MM.1S (cell line): ENCODE measurements at regions not wholly inside any gene's neighbourhood (a gene's known extent, or its start where the extent isn't known, plus 50 kb on each side); places are given as distances from the start of the nearest gene placed in this dataset.

Experiments used
- EZH2phosphoT487 ChIP-seq: fragments of 300-600 bp; sonication (generic); IDR thresholded peaks from 2 replicates; pipeline ENCODE4 v1.6.1; 2018; ENCODE audit warnings: antibody characterized with exemption, low read length
- TF ChIP-seq, protein P1 (sequence below): fragments of 300-600 bp; sonication (generic); IDR thresholded peaks from 2 replicates; pipeline ENCODE4 v1.5.1; 2016; ENCODE audit warnings: antibody characterized with exemption, low read length, mixed read lengths

DNA sequence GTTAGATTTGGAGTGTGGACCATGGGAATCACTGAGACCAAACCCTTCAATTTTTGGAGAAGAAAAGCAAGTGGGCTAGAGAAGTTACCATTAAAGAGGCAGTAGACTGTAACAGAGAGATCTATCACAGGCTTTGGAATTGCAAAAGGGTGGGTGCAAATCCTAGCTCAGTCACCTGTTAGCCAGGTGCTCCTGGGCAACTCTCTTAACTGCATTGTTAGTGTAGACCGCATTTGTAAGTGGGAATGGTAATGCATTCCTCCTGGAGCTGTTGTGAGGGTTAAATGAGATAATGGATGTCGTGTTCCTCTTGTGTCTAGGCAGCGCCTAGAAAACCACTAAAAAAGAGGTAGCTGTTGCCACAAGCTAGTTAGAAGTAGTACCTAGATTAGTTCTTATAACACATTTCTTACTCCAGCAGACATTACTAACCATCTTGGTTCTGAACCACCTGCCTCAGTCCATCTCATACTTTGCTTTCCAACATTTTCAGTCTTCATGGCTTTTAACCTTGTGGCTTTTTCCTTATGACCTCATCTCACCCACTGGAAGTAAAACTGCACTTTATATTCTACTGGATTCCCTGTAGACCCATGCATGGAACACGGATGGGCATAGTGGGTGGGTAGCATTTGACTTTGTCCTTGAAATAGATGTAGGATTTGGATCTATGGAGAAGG is 153.0 kb downstream of the HIPK3 start:
- TF ChIP-seq, protein P1, sequence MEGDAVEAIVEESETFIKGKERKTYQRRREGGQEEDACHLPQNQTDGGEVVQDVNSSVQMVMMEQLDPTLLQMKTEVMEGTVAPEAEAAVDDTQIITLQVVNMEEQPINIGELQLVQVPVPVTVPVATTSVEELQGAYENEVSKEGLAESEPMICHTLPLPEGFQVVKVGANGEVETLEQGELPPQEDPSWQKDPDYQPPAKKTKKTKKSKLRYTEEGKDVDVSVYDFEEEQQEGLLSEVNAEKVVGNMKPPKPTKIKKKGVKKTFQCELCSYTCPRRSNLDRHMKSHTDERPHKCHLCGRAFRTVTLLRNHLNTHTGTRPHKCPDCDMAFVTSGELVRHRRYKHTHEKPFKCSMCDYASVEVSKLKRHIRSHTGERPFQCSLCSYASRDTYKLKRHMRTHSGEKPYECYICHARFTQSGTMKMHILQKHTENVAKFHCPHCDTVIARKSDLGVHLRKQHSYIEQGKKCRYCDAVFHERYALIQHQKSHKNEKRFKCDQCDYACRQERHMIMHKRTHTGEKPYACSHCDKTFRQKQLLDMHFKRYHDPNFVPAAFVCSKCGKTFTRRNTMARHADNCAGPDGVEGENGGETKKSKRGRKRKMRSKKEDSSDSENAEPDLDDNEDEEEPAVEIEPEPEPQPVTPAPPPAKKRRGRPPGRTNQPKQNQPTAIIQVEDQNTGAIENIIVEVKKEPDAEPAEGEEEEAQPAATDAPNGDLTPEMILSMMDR: no peak
- no peak for TF ChIP-seq EZH2phosphoT487
